Smooth muscle cell of the brain vasculature (primary cell): ENCODE measurements at regions not wholly inside any gene's neighbourhood (a gene's known extent, or its start where the extent isn't known, plus 50 kb on each side); places are given as distances from the start of the nearest gene placed in this dataset.

Experiments used
- DNase-seq: peaks from one replicate; pipeline ENCODE4 v3.0.0-alpha.2; 2012; ENCODE audit warnings: low read depth, low spot score

- no peak for DNase-seq
Observed at GRCh38 chr3:181446741-181447140, 265.0 kb upstream of the SOX2 start.

DNA sequence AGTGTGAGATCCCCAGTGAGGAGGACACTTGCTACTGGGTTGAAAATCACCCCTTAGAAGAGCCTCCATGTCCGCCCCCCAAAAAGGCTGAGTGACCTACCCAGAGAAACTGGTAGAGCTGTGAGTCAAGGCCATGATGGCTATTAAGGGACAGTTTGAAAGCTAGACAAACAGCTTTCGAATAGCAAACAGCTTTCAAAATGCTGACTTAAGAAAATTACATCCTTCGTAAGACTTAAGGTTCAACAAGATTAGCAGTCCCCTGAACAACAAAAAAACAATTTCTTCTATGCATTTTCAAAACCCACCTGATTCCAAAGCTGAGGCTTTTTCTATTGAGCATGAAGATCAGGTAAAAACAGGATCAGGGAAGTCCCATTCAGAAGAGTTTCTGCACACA lies 269.7 kb upstream of the SOX2 start:
- no peak for DNase-seq

- no peak for DNase-seq
Observed at GRCh38 chr3:181432992-181433391, 278.7 kb upstream of the SOX2 start.

GRCh38 chr3:181431748-181432147 lies 280.0 kb upstream of the SOX2 start:
- DNase-seq, result no peak

- no peak for DNase-seq
Observed at GRCh38 chr3:181425074-181425473, 286.7 kb upstream of the SOX2 start.

DNA sequence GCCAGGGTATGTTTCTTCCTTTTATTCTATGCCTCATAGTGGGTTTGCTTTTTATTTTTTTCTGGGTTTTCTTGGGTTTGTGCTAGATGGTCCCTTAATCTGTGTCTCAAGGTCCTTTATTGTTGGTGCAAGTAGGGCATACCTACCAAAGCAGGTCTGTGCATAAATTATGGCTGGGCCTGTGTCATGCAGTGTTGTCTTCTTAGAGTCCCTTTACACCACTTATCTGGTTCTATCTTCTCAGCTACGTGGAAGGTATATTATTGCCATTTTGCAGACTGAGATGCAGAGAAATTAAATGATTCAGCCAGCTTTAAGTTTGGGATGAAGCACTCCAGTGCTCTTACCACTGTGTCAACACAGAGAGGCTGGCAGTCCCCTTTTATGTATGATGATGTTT lies 293.5 kb upstream of the SOX2 start:
- DNase-seq, result no peak

- DNase-seq, result no peak
Observed at GRCh38 chr3:181417748-181418147, 294.0 kb upstream of the SOX2 start.

GRCh38 chr3:181410870-181411269 lies 300.9 kb upstream of the SOX2 start:
- DNase-seq, result no peak

- DNase-seq, result no peak
Observed at GRCh38 chr3:181403876-181404660, 307.7 kb upstream of the SOX2 start.

- no peak for DNase-seq
Observed at GRCh38 chr3:181402347-181402746, 309.4 kb upstream of the SOX2 start.

- no peak for DNase-seq
Observed at GRCh38 chr3:181384970-181385369, 326.8 kb upstream of the SOX2 start.

GRCh38 chr3:181383760-181384159 lies 328.0 kb upstream of the SOX2 start:
- no peak for DNase-seq

DNA sequence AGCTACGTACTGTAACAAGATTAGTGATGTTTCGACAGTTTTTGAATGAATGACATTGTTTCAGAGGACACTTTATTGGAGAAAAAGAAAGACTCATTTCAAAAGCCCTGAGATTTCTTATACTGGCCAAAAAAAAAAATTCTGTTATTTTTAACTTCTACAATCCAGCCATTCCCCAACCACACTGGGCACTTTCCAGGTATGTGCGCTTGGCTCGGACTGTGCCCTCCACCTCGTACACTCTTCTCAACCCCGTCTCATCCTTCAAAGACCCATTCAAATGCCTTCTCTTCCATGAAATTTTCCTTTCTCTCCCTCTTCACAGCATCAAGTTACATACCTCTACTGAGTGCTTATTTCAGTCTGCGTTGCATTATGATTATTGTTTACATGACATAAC lies 328.5 kb upstream of the SOX2 start:
- no peak for DNase-seq

DNA sequence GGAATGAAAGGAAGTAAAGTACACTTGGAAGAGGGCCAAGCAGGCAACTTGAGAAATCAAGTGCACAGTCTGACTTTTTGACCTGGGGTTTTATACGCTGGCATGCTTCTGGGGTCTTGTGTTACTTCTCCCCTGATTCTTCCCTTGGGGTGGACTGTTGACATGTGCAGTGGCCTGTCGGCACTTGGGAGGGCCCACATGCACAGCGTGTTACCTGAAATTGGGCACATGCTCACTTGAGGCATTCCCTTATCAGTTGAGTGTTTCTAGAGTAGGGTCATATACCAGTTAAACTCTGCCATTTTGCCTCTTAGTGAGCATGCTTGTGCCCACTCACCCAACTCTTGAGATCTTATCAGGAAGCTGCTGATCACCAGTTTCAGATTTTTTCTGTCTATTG lies 329.1 kb upstream of the SOX2 start:
- no peak for DNase-seq

DNA sequence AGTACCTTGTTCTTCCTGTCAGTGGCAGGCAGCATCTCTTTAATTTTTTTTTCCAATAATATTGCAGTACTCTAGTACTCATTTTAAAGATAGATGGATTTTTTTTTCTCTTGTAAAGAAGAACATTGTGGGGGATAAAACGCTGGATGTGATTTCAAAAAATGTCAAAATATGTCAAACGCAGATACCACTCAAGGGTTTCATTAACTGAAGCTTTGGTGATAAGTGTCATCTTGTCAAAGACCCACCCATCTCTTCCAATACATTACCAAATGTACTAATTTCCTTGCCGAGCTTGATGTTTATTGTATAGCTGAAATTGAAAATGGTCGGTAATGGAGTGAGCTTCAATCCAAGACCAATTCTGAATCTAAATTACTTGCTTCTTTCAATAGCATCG lies 332.4 kb upstream of the SOX2 start:
- no peak for DNase-seq

DNA sequence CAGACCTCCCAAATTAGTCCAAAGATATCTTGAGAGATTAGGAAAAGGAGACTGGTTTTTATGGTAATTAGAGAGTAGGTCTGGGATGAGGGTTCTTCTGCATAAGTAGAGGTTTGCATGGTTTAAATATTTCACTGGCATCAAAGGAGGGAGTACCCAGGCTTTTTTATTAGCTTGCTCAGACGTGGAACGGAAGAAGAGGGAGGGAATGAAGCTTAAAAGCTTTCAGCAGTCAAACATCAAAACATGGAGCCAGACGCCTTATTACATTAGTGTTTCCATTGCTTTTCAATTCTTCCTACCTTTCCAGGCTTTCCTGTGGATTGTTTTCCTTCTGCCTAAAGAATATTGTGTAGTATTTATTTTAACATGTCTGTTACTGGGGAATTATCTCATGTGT lies 342.1 kb upstream of the SOX2 start:
- no peak for DNase-seq

DNA sequence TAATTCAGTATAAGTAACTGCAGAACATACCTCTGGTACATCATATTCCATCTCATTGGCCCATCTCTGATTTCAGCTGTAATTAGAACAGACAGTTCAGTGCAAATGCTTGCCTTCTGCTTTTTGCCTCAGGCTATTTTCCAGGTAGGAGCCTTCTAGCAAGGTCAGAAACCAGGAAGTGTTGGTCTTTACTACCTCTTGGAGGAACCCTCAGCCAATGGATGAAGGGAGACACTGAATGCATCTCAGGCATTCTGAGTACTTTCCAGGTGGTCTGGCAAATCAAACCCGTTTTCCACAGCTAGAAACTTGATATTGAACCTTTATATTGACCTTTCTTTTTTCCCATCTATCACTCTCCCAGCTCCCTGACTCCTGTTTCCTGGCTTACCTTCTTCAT lies 348.5 kb upstream of the SOX2 start:
- DNase-seq, result no peak

DNA sequence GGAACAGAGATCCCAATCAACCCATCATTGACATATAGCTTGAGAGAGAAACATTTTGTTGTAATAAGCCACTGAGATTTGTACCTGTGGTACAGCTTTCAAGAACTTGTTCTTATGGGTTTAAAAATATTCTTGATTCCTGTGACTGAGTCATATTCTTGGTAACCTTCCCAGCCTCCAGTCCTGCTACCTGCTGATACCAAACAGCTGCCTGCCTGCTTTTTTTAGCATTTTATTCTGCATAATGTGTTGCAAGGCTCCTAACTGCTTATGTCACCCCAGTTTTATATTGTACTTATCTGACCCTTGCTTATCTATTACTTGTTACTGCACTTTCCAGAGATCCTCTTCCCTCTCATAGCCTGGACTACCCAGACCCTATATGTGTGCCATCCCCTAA lies 349.3 kb upstream of the SOX2 start:
- no peak for DNase-seq

GRCh38 chr3:181358562-181358961 lies 353.2 kb upstream of the SOX2 start:
- no peak for DNase-seq

GRCh38 chr3:181358060-181358459 lies 353.7 kb upstream of the SOX2 start:
- DNase-seq, result no peak

DNA sequence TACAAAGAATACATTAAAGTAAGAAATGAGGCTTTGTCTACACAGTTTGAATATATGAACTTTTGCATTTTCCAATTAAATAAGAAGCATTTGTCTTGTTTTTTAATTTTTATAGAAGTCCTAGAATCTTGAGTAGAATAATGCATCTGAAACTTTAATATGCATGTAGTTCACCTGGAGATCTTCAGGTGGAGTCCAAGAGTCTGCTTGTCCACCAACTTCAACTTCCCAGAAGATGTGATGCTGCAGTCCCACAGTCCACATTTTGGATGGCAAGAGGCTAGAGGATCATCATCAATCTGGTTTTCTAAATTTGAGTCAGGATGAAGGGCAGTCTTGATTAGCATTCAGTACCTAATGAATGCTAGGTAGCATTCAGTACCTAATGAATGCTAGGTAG lies 357.6 kb upstream of the SOX2 start:
- DNase-seq, result no peak

DNA sequence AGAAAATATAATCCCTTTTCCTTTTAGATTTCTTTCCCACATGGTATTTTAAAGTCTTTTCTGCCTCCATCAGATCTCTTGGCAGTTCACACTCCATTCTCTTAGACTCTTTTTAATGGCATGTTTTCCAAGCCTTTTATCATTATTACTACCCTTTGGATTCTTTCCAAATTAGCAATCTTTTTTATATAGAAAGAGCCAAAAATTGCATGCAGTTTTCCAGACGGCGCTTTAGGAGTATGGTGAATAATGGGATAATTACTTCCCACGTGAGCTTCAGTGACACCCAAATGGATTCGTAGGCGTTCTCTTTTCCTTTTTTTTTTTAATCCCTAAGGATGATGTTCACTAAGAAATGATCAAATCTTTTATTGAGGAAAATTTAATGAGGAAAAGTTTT lies 354.8 kb upstream of the DNAJC19 start:
- no peak for DNase-seq

GRCh38 chr3:181336597-181336996 lies 347.1 kb upstream of the DNAJC19 start:
- no peak for DNase-seq

- DNase-seq, result no peak
Observed at GRCh38 chr3:181333394-181333793, 343.9 kb upstream of the DNAJC19 start.
